RPMI8226 (cell line): ENCODE measurements at regions not wholly inside any gene's neighbourhood (a gene's known extent, or its start where the extent isn't known, plus 50 kb on each side); places are given as distances from the start of the nearest gene placed in this dataset.
"Not testable (repeated sequence)": the region's sequence is repeated elsewhere in the genome, so short reads cannot be mapped to it uniquely, and the experiment has no call there.

Experiments
- DNase-seq: peaks from one replicate; pipeline ENCODE4 v3.0.0-alpha.2; 2015

DNA sequence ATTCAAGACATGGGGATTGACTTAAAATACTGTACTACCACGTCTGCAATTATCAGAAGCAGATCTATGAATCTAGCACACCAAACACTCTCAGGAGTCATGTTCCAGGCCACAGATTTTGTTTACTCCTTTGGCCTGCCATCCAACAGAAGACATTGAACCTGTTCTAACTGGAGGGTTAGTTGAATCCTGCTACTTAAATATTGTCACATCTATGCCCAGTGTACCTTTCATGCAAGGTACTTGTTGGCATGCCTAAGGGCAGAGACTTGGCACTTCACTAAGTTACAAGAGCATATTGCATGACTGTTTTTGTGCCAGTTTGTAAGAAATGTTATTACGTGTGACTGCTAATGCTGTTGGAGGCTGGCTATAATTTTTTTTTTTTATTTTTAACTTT lies 126.9 kb upstream of the BCOR start:
- no peak for DNase-seq

DNA sequence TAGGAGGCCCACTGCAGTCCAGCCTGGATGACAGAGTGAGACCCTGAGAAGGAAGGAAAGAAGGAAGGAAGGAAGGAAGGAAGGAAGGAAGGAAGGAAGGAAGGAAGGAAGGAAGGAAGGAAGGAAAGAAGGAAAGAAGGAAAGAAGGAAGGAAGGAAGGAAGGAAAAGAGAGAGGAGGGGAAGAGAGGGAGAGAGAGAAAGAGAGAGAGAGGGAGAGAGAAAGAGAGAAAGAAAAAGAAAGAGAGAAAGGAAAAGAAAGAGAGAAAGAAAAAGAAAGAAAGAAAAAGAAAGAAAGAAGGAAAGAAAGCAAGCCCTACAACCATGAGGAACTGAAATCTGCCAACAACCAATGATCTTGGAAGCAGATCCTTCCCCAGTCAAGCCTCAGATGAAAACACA lies 124.9 kb upstream of the BCOR start:
- DNase-seq = not testable (repeated sequence)

DNA sequence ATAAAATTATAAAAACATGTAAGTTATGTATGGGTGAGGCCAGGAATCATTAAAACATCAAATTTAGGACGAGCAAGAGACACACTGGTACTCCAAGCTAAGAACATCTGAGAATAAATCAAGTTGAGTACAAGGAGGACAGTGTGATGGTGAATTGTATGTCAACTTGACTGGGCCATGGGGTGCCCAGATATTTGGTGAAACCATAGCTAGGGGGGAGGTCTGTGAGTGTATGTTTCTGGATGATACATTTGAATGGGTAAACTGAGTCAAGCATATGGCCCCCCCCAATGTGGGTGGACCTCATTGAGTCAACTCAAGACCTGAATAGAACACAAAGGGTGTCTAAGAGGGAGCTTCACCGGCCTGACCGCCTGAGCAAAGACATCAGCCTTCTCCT lies 115.3 kb upstream of the BCOR start:
- DNase-seq = no peak

DNA sequence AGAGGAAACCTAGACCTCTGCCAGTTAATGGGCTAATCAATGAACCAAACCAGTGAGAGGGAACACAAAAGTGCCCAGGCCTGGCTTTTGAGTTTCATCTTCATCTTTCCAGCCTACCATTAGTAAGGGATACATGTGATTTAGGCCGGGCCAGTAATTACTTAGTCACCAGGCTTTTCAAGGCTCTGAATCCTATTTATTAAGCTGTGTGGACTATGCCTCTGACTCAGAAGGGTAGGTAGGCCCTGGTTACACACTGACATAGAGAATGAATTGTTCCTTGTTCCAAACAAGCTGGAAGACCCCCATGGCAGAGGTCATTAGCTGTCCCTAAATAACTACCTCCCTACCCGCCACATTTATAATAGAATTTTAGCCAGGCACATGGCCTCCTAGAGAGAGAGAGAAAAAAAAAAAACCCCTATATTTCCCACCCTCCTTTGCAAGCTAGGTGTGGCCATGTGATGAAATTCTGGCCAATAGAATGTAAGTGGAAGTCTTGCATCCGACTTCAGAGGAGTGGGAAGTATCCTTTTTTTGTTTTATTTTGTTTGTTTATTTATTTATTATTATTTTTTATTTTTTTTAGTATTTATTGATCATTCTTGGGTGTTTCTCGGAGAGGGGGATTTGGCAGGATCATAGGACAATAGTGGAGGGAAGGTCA lies 112.3 kb upstream of the BCOR start:
- no peak for DNase-seq

DNA sequence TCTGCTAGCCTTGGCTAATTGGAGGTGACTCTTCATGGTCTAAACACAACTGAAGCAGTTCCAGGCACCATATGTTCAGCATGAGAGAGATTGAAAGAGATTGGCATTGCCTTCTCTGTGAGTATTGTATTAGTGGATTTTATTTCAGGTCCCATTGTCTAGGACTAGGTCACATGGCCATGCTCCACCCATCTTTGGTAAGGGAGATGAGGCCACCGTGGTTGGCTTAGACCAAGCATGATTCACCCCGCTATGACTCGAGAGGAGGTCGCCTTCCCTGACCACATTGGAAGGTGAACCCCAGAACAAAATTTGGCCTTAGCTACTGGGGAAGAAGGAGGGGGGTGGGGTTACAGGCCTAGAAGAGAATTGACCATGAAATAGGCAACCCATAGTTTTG lies 109.9 kb upstream of the BCOR start:
- DNase-seq = no peak

DNA sequence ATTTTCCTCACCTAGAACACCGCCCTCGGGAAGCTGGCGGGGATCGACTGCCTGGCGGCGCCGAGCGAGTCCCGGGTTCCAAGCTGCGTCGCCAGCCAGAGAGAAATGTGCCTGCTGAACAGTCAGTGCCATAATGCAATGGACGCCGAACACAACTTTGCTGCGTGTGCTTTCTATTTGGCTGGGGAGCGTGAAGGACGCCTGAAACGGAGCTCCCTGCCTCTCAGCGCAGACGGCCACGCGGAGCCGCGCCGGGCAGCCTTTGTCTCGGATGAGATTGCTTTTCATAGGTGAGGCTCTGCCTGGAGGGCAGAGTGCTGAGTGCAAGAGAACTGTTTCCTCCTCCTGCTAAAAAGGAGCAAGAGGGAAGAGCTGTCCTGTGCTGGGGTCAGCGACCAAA lies 107.7 kb upstream of the BCOR start:
- DNase-seq = no peak

DNA sequence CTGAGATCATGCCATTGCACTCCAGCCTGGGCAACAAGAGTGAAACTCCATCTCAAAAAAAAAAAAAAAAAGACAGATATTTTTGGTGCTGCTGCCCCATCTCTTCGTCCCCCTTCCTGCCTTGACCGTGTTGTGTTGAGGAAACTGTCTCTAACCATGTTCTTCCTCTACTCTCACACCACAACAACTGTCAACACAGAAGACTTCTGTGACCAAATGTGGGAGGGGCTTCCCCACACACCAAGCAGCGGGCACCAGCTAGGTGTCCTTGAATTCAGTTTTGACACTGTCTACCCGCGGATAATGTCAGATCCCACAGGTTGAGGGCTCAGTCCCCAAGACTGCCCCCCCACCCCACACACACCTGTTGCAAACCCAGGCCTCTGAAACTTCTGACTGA lies 104.7 kb upstream of the BCOR start:
- no peak for DNase-seq

DNA sequence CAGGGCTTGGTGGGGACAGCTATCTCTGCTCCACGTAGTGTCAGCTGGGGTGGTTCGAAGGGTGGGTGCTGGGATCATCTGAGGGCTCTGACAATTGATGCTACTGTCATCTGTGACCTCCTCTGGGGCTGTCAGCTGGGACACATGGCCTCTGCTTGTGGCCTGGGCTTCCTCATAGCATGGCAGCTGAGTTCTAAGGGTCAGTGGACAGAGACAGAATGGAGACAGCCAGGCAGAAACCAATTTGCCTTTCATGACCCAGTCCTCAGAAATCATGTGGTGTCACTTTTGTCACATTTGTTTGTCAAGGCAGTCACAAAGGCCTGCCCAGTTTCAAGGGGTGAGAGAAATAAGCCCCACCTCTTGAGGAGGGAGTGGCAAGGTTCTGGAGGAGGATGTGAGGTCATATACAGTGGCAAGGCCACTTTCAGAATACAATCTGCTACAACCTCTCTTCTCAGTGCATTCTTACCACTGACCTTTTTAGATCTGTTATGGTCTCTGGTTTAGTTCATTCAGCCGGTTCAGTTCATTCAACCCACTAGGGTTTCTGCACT lies 103.6 kb upstream of the BCOR start:
- DNase-seq = no peak

DNA sequence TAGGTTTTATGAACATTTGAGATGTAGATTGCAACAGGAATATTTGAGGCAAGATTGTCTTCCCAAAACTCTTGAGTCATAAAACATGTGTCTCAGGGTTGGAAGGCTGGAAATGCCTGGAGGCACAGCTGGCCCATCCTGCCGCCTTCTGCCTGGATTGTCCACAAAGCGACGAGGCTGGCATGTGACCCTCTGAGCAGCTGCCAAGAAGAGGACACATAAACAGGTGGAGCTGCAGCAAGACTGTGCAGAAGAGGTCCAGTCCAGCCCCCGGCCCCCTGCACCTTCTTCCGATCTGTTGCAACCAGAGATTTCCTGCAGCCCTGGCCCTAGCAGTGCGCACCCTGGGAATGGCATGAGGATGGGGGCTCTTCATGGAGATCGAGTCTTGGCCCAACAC lies 101.9 kb upstream of the BCOR start:
- no peak for DNase-seq

DNA sequence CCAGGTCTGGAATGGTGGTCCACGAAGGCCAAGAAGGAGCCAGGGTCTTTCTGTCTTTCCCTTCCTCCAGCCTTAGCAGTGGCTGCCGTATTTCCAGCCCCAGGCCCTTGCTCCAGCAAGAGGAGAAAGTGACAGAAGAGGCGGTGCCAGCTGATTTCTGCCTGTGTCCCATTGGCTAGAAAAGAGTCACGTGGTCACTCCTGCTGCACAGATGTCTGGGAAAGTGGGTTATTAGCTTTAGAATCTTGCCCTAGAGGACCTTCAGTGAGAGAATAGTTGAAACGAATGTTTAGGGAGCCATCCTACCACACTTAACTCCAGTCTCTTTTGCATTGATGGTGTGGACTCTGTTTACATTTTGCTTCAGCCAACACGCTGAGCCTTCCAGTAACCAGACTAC lies 99.3 kb upstream of the BCOR start:
- peak; percentile 11 for DNase-seq

DNA sequence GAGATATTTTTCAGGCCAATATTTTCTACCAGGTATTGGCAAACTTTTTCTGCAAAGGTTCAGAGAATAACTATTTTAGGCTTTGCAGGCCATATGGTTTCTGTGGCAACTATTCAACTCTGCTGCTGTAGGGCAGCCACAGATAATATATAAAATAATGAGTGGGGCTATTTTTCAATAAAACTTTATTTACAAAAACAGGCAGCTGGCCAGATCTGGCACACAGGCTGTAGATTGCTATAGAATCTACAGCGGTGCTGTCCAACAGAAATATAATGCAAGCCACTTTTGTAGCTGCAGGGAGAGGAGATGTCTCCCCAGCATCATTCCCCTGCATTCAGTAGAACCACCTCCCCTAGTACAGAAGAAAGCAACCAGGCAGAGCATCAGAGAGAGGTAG lies 97.6 kb upstream of the BCOR start:
- DNase-seq = no peak

DNA sequence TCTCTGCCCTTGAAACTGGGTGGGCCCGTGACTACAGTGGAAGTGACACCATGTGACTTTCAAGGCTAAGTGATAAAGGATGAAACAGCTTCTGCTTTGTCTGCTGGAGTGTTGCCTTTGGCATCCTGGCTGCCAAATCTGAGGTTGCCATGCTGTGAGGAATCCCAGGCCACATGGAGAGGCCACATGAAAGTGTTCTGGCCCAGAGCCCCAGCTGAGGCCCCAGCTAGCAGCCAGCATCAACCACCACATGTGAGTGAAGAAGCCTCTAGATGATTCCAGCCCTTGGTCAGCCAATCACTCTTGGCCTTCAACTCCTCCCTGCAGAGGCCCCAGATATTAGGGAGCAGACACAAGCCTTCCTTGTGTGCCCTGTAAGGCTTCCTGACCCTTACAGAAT lies 94.4 kb upstream of the BCOR start:
- no peak for DNase-seq

DNA sequence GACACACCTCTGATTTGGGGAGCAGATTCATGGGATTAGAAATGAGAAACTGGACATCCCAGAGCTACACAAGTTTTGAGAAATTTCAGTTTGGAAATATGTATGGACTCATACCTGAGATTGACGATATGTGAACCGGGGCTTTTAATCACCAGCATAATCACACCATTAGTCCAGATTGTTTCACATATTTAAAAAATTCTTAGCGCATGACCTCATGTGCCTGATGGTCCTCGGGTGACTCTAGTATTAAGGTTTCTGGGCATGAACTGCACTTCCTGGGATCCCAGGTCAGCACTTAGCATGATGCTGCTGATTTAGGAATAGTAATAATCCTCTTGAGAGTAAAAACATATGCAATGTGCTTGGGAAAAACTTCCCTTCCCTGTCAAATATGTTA lies 91.9 kb upstream of the BCOR start:
- no peak for DNase-seq

DNA sequence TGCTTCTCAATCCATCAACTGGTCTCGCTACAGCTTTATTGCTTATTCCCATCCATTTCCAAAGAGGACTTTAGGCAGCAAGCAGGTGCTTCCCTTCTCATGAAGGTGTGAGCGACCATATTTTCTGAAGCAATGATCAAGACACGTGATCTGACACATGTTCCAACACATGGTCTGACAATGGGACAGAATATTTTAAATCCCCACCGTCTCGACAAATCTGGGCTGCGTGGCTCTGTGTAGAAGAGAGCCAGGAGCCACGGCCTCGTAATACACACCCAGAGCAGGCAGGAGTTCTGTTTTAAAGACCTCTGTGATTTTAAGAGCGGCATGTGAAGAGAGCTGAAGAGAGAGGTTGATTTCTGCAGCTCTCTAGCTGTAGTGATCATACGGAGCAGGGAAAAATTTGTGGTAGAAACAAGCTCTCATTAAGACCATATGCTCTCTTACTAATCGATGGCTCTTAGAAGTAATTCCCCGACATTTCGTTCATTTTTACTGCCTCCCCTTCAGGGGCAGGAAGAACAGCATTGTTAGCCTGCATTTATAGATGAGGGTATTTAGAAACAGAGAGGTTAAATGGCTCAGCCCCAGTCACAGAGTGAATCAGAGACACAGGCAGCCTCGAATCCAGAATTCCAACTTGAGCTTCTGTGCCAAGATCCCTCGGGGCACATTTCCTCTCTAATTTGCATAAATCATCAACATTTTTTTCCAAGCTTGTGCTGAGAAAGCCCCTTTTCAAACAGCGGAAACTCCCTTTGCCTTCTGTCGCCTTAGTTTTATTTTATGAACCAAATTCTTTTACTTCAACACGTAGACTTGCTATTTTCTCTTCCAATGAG lies 91.0 kb upstream of the BCOR start:
- no peak for DNase-seq

DNA sequence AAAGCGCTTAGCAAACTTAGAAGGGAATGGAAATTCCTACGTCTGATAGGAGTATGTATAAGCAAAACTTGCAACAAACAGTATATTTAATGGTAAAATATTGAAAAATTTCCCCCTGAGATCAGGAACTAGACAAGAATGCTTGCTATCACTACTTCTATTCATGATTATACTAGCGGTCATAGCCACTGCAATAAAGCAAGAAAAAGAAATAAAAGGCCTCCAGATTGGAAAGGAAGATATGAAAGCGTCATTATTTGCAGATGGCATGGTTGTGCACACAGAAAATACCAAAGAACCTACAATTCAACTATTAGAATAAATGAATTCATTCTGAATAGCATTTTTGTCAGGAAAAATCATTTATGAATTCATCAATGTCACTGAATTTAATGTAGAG lies 87.2 kb upstream of the BCOR start:
- no peak for DNase-seq

DNA sequence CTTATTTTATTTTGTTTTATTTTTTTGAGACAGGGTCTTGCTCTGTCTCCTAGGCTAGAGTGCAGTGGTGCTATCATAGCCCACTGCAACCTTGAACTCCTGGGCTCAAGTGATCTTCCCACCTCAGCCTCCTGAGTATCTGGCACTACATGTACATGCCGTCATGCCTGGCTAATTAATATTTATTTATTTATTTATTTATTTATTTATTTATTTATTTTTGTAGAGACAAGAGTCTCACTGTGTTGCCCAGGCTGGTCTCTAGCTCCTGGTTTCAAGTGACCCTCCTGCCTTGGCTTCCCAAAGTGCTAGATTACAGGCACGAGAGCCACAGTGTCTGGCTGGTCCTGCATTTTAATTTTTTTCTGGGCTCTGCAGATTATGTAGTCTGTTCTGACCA lies 84.9 kb upstream of the BCOR start:
- no peak for DNase-seq

DNA sequence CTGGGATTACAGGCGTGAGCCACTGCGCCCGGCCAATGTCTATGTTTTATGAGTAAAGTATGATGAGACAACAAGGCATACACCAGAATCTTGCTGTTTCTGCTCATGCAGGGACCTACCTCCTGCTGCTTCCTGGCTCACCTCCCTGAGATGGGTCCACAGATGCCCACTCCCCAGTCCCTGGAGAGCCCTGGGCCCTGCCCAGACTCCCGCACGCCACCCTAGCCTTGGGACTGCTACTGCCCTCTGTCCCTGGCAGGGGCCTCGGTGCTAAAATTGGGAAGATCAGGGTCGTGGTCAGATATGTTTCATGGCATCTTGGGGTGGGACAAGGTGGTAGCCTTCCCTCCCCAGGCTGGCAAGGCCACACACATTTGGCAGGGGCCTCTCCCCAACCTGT lies 84.3 kb upstream of the BCOR start:
- DNase-seq = no peak

DNA sequence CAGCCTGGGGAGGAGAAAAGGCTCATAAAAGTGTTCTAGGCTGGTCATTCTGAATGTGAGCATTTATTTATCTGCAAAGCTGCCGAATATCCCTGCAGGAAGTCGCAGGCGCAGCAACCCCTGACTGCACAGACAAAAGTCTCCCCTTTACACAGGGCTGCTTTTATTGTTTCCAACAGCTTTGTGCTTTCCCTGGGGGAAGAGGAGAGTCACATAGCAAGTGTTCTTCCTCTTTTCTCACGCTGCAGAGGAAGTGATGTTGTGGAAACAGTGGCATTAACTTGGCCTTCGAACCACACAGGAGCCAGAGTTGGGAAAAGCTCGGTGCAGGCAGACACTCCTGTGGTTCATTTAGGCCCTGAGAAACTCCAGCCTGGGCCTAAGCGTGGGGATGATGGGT lies 81.5 kb upstream of the BCOR start:
- DNase-seq = no peak

DNA sequence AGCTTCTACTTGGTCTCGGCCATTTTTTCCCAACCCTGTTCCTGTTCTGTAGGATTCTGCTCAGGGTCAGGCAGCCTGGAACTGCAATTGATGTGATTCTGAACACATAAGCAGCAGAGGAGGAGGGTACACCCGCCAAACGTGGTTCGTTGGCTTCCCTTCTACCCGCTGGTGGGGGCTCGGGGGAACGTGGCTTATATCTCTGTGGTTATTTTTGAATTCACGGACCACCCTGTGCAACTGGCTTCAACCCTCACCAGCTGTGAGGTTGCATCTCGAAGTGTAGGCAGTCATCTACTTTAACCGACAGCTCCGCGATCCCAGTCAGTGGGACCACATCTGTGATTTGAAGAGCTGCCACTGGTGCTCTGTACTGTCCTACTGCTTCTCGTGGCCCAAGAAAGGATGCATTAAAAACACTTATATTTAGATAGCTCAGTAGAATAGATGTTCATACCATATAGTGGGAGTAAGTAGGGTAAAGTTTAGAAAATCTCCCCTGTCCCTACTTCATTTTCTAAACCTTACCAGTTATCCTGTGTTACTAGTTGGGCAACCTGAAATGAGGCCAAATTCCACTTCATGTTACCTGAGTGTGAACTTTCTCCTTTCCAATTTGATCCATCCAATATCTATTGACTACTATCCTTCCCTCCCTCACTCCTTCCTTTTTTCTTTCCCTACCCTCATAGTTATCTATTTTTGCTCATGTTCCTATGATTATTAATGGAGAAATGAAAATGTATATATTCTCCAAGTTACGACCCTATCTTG lies 80.4 kb upstream of the BCOR start:
- no peak for DNase-seq

DNA sequence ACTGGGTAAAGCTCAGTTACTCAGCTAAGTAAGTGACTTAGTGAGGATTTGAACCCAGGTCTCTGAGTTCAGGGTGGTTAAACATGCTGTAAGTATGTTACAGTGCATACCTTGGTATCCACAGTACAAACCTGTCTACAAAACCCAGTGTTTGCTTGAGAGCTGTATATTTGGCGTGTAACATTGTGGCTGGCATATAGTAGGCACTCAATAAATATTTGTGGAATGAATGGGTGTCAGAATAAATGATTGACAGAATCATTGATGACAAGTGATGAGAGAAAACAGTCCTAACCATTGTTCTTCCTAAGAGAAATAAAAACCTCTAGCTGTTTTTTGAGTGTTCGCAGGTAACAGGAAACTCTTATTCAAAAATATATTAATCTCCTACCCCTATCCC lies 79.7 kb upstream of the BCOR start:
- DNase-seq = no peak

DNA sequence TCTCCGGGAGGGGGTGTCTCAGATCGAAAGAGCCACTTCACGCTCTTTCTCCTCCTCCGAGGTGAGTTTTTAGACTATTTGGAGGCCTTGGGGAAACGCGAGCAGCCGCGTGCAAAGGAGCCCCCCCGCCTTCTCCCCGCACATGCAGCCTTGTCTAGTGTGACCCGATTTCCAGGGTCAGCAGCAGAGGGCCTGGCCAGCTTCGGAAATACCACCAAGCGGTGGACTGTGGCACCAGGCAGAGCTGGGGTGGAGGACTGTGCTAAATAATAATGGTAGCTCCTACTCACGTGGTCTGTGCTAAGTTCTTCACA lies 79.3 kb upstream of the BCOR start:
- DNase-seq = no peak

DNA sequence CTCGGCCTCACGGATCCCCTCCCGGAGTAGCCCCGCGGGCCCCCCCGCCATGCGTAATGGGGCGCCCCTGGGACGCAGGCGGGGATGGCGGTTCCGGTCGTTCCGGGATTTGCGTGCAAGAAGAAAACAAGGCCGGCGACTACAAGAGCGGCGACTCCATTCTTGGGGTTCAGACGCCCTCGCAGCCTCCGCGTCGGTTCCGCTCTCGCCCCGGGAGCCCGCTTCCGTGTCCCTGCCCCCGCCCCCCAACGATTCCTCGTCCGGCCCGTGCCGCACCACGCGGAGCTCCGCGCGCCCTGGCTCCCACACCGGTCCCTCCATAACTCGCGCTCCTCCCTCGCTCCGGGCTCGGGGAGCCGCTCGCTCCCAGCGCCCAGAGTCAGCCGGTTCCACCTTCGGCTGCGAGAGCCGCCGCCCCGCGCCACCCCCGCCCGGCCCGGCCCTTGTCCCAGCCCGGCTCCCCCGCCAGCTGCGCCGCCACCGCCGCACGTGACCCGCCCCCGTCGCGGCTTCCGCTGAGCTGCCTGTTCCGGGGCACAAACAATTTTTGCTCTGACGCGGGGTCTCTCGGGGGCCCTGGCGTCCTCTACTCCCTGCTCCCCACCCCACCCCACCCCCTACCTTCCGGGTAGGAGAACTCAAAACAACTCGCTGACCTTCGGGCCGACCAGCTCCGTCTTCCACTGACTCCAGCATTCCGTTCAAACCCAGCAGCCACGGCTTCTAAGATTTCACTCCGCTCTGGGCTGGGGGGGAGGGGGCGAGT lies 78.8 kb upstream of the BCOR start:
- DNase-seq = peak; percentile 71
